DOHH2 (cell line): ENCODE measurements at regions not wholly inside any gene's neighbourhood (a gene's known extent, or its start where the extent isn't known, plus 50 kb on each side); places are given as distances from the start of the nearest gene placed in this dataset.

Source experiments
- H3F3A ChIP-seq: fragments of 200-600 bp; sonication (generic), shearing (Covaris generic); 2 replicates; pipeline ENCODE4 v1.6.0; 2016; ENCODE audit warnings: antibody characterized with exemption, mild to moderate bottlenecking; ENCODE audit not compliant: control insufficient read depth, insufficient read depth
- H3K27ac ChIP-seq: fragments of 200-600 bp; sonication (generic); 2 replicates; pipeline ENCODE4 v1.5.1; 2014; ENCODE audit warnings: low read depth, mild to moderate bottlenecking, low read length, moderate library complexity
- H3K27me3 ChIP-seq: fragments of 200-600 bp; sonication (generic); 2 replicates; pipeline ENCODE4 v1.6.1; 2014; ENCODE audit warnings: mild to moderate bottlenecking, low read length, mixed read lengths; ENCODE audit not compliant: control insufficient read depth
- H3K36me3 ChIP-seq: fragments of 200-600 bp; sonication (generic); 2 replicates; pipeline ENCODE4 v1.6.1; 2014; ENCODE audit warnings: mild to moderate bottlenecking, low read length, moderate library complexity, mixed read lengths; ENCODE audit not compliant: control insufficient read depth
- H3K4me1 ChIP-seq: fragments of 200-600 bp; sonication (generic); 2 replicates; pipeline ENCODE4 v1.6.1; 2014; ENCODE audit warnings: mild to moderate bottlenecking, low read length, mixed read lengths; ENCODE audit not compliant: control insufficient read depth
- H3K4me2 ChIP-seq: fragments of 200-600 bp; sonication (generic); 2 replicates; pipeline ENCODE4 v1.6.0; 2014; ENCODE audit warnings: mild to moderate bottlenecking, low read length, moderate library complexity
- H3K4me3 ChIP-seq: fragments of 200-600 bp; sonication (generic); 2 replicates; pipeline ENCODE4 v1.5.1; 2014; ENCODE audit warnings: mild to moderate bottlenecking, low read length, mixed read lengths
- H3K79me2 ChIP-seq: fragments of 200-600 bp; sonication (generic); 2 replicates; pipeline ENCODE4 v1.6.1; 2014; ENCODE audit warnings: mild to moderate bottlenecking, low read length, mixed read lengths; ENCODE audit not compliant: control insufficient read depth
- H3K9me2 ChIP-seq: fragments of 200-600 bp; sonication (generic); replicated peaks from 2 replicates; pipeline ENCODE4 v1.6.1; 2014; ENCODE audit warnings: mild to moderate bottlenecking, low read length, mixed read lengths; ENCODE audit not compliant: control insufficient read depth
- H3K9me3 ChIP-seq: fragments of 200-600 bp; sonication (generic); 2 replicates; pipeline ENCODE4 v1.6.1; 2014; ENCODE audit warnings: antibody characterized with exemption, low read length, mixed read lengths; ENCODE audit not compliant: control insufficient read depth, insufficient read depth
- H4K20me1 ChIP-seq: fragments of 200-600 bp; sonication (generic); 2 replicates; pipeline ENCODE4 v1.6.0; 2014; ENCODE audit warnings: low read depth, mild to moderate bottlenecking, antibody characterized with exemption, low read length, moderate library complexity; ENCODE audit not compliant: control insufficient read depth, insufficient read depth
- CTCF ChIP-seq: fragments of 200-600 bp; sonication (generic); IDR thresholded peaks from one replicate; pipeline ENCODE4 v1.5.1; 2014; ENCODE audit warnings: antibody characterized with exemption, mild to moderate bottlenecking, low read depth, low read length; ENCODE audit not compliant: poor library complexity, severe bottlenecking
- EZH2phosphoT487 ChIP-seq: fragments of 200-600 bp; sonication (generic); IDR thresholded peaks from 2 replicates; pipeline ENCODE4 v1.6.1; 2017; ENCODE audit warnings: borderline replicate concordance, mild to moderate bottlenecking, antibody characterized with exemption, low read length, moderate library complexity, mixed read lengths

- H3K9me3 ChIP-seq = no peaks in the 10 kb centered on the region
- no peaks in the 10 kb centered on the region for H3F3A ChIP-seq
- H3K4me3 ChIP-seq = no peak overlapping the region
- H3K27me3 ChIP-seq = no peaks in the 10 kb centered on the region
- no peaks in the 10 kb centered on the region for H3K4me1 ChIP-seq
- TF ChIP-seq CTCF = no peak
- TF ChIP-seq EZH2phosphoT487 = no peak
- no peak overlapping the region for H3K27ac ChIP-seq
- H3K79me2 ChIP-seq = no peaks in the 10 kb centered on the region
- H4K20me1 ChIP-seq = no peaks in the 10 kb centered on the region
- H3K9me2 ChIP-seq = no peaks in the 10 kb centered on the region
- no peaks in the 10 kb centered on the region for H3K36me3 ChIP-seq
- no peak overlapping the region for H3K4me2 ChIP-seq
Measured at GRCh38 chr2:224209555-224210285, 170.6 kb upstream of the SERPINE2 start.

- Histone ChIP-seq H4K20me1 (no peaks in the 10 kb centered on the region), H3F3A (no peaks in the 10 kb centered on the region), H3K4me1 (no peaks in the 10 kb centered on the region), H3K27me3 (no peaks in the 10 kb centered on the region), H3K9me2 (no peaks in the 10 kb centered on the region), H3K79me2 (no peaks in the 10 kb centered on the region), H3K36me3 (no peaks in the 10 kb centered on the region), H3K4me2 (no peak overlapping the region), H3K27ac (no peak overlapping the region), H3K9me3 (no peaks in the 10 kb centered on the region), H3K4me3 (no peak overlapping the region)
- TF ChIP-seq EZH2phosphoT487 (no peak), CTCF (no peak)
Measured at GRCh38 chr2:224208443-224208842, 169.4 kb upstream of the SERPINE2 start.

GRCh38 chr2:224208007-224208406 is 168.9 kb upstream of the SERPINE2 start:
- no peak overlapping the region for H3K27ac ChIP-seq
- no peaks in the 10 kb centered on the region for H3K36me3 ChIP-seq
- no peak overlapping the region for H3K4me2 ChIP-seq
- H3K4me1 ChIP-seq = no peaks in the 10 kb centered on the region
- H3K79me2 ChIP-seq = no peaks in the 10 kb centered on the region
- no peaks in the 10 kb centered on the region for H4K20me1 ChIP-seq
- no peaks in the 10 kb centered on the region for H3K27me3 ChIP-seq
- no peak for TF ChIP-seq CTCF
- no peak for TF ChIP-seq EZH2phosphoT487
- no peaks in the 10 kb centered on the region for H3F3A ChIP-seq
- H3K9me3 ChIP-seq = no peaks in the 10 kb centered on the region
- no peak overlapping the region for H3K4me3 ChIP-seq
- no peaks in the 10 kb centered on the region for H3K9me2 ChIP-seq
